Stimulated activated CD4-positive, alpha-beta T cell treated with anti-CD3 and anti-CD28 coated beads, Interleukin-12 subunit alpha, Interleukin-12 subunit beta, amount 100 ng/mL, for 24 hours (primary cell): ENCODE measurements at regions not wholly inside any gene's neighbourhood (a gene's known extent, or its start where the extent isn't known, plus 50 kb on each side); places are given as distances from the start of the nearest gene placed in this dataset.
"Not testable (repeated sequence)": the region's sequence is repeated elsewhere in the genome, so short reads cannot be mapped to it uniquely, and the experiment has no call there.

Source experiments
- DNase-seq, 2 experiments: peaks; one replicate each; pipeline ENCODE4 v3.0.0-alpha.2; 2020; ENCODE audit warnings: low read depth in 2 of 2

GRCh38 chr1:144026022-144026421 is 54.2 kb upstream of the FAM72C start:
- not testable (repeated sequence) for DNase-seq

- not testable (repeated sequence) for DNase-seq
Measured at GRCh38 chr1:144021690-144022384, 50.1 kb upstream of the FAM72C start.
